ENCODE measurements at regions not wholly inside any gene's neighbourhood (a gene's known extent, or its start where the extent isn't known, plus 50 kb on each side); places are given as distances from the start of the nearest gene placed in this dataset.

DNA sequence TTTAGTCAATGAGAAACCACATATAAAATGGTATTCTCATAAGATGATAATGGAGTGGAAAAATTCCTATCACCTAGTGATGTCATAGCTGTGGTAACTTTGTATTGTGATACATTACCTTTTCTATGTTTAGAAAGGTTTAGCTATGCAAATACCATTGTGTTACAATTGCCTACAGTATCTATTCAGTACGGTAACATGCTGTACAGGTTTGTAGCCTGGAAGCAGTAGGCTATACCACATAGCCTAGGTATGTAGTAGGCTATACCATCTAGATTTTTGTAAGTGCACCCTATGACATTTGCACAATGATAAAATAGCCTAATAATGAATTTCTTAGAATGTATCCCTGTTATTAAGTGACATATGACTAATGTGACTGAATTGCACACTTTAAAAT, 50.5 kb upstream of the CCDC196 start:
- DNase-seq (ENCODE audit: low read depth), result no peak

More for the DNA sequence above, 50.5 kb upstream of the CCDC196 start:
- H3K4me3 ChIP-seq (ENCODE audit: control insufficient read depth, low read depth, low read length), result no peak overlapping the region
- TF ChIP-seq, protein P1, sequence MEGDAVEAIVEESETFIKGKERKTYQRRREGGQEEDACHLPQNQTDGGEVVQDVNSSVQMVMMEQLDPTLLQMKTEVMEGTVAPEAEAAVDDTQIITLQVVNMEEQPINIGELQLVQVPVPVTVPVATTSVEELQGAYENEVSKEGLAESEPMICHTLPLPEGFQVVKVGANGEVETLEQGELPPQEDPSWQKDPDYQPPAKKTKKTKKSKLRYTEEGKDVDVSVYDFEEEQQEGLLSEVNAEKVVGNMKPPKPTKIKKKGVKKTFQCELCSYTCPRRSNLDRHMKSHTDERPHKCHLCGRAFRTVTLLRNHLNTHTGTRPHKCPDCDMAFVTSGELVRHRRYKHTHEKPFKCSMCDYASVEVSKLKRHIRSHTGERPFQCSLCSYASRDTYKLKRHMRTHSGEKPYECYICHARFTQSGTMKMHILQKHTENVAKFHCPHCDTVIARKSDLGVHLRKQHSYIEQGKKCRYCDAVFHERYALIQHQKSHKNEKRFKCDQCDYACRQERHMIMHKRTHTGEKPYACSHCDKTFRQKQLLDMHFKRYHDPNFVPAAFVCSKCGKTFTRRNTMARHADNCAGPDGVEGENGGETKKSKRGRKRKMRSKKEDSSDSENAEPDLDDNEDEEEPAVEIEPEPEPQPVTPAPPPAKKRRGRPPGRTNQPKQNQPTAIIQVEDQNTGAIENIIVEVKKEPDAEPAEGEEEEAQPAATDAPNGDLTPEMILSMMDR (IDR thresholded peaks at IDR 0.05; ENCODE audit: control insufficient read depth, insufficient read depth, low read depth, low read length, missing control alignments), result no peak

Measured in AG09309 (cell line).